Spinal cord (tissue), 9 donors: ENCODE measurements at regions not wholly inside any gene's neighbourhood (a gene's known extent, or its start where the extent isn't known, plus 50 kb on each side); places are given as distances from the start of the nearest gene placed in this dataset.

Experiments
- DNase-seq, 6 donors: peaks; one replicate each; pipeline versions ENCODE4 v3.0.0 to v3.0.0-alpha.2; 2013 to 2015; ENCODE audit warnings: low spot score in 6 of 6, low read depth in 4 of 6
- H3K27ac ChIP-seq: one replicate; pipeline ENCODE4 v1.5.1; 2013; ENCODE audit warnings: low read depth, low read length, control low read depth
- H3K27me3 ChIP-seq: one replicate; pipeline ENCODE4 v1.6.1; 2013; ENCODE audit warnings: low read length; ENCODE audit not compliant: control insufficient read depth, insufficient read depth
- H3K36me3 ChIP-seq: one replicate; pipeline ENCODE4 v1.6.1; 2013; ENCODE audit warnings: low read length; ENCODE audit not compliant: control insufficient read depth, insufficient read depth
- H3K4me1 ChIP-seq: one replicate; pipeline ENCODE4 v1.6.1; 2013; ENCODE audit warnings: low read length; ENCODE audit not compliant: control insufficient read depth, insufficient read depth
- H3K4me3 ChIP-seq: one replicate; pipeline ENCODE4 v1.5.1; 2013; ENCODE audit warnings: low read depth, low read length, control low read depth
- H3K9me3 ChIP-seq: one replicate; pipeline ENCODE4 v1.6.1; 2013; ENCODE audit warnings: low read length; ENCODE audit not compliant: control insufficient read depth, insufficient read depth
- WGBS: methylation state at CpG from one replicate; pipeline ENCODE4 v1.1.5; 2013; ENCODE audit warnings: missing lambda C conversion rate; ENCODE audit not compliant: insufficient coverage; 5-methylcytosine and 5-hydroxymethylcytosine counted together
- donor health status: healthy.

GRCh38 chr6:2464641-2465040 lies 219.2 kb upstream of the GMDS start:
- 100% methylated on average over 2 of the region's 5 CpGs for WGBS

DNA sequence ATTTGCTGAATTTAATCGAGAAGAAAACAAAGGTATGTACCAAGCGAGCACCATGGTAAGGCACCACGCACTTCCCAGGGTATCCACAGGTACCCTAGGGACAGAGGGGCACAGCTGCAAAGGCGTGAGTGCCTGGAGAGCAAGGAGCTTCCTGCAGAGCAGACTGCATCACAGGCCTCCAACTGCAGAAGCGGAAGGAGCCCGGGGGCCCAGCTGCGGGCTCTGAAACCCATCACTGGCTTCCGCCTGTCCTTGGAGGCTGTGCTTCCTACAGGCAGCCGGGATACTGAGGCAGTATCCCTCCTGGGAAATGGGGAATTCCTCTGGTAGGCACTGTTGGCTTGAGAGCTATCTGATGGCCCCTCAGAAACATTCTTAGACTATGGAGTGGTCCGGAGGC lies 217.4 kb upstream of the GMDS start:
- H3K4me1 ChIP-seq: peaks cover 9% of the 10 kb centered on the region
- H3K9me3 ChIP-seq: no peaks in the 10 kb centered on the region
- no peak overlapping the region for H3K27ac ChIP-seq
- no peak for DNase-seq
- no peak overlapping the region for H3K4me3 ChIP-seq
- WGBS: 89% methylated on average over 10 of the region's 10 CpGs
- no peaks in the 10 kb centered on the region for H3K36me3 ChIP-seq
- peaks cover 4% of the 10 kb centered on the region for H3K27me3 ChIP-seq

More at GRCh38 chr6:2464641-2465040, 219.2 kb upstream of the GMDS start:
- DNase-seq: no peak
- peaks cover 4% of the 10 kb centered on the region for H3K27me3 ChIP-seq
- H3K36me3 ChIP-seq: no peaks in the 10 kb centered on the region
- no peak overlapping the region for H3K27ac ChIP-seq
- H3K4me3 ChIP-seq: no peak overlapping the region
- peaks cover 9% of the 10 kb centered on the region for H3K4me1 ChIP-seq
- no peaks in the 10 kb centered on the region for H3K9me3 ChIP-seq

- 57% methylated on average over 6 of the region's 9 CpGs for WGBS
Measured at GRCh38 chr6:2460216-2460745, 214.9 kb upstream of the GMDS start.

GRCh38 chr6:2454180-2454579 lies 208.8 kb upstream of the GMDS start:
- Histone ChIP-seq H3K9me3 (no peaks in the 10 kb centered on the region), H3K27me3 (no peaks in the 10 kb centered on the region), H3K4me3 (no peak overlapping the region), H3K36me3 (no peaks in the 10 kb centered on the region), H3K4me1 (peaks cover 5% of the 10 kb centered on the region), H3K27ac (peak overlapping the region; percentile 50)
- DNase-seq: no peak
- WGBS: 91% methylated on average over 7 of the region's 7 CpGs

More at GRCh38 chr6:2460216-2460745, 214.9 kb upstream of the GMDS start:
- peak in 2 of 6 donors; percentile 59 to 79 for DNase-seq
- Histone ChIP-seq H3K4me3 (no peak overlapping the region), H3K27me3 (no peaks in the 10 kb centered on the region), H3K36me3 (no peaks in the 10 kb centered on the region), H3K27ac (no peak overlapping the region), H3K4me1 (peaks cover 9% of the 10 kb centered on the region), H3K9me3 (no peaks in the 10 kb centered on the region)

- WGBS: 23% methylated on average over 11 of the region's 12 CpGs
- H3K27me3 ChIP-seq: no peaks in the 10 kb centered on the region
- no peaks in the 10 kb centered on the region for H3K9me3 ChIP-seq
- H3K36me3 ChIP-seq: no peaks in the 10 kb centered on the region
- H3K4me1 ChIP-seq: peaks cover 7% of the 10 kb centered on the region
- DNase-seq: peak in 2 of 6 donors; percentile 69 to 73
- H3K4me3 ChIP-seq: no peak overlapping the region
- H3K27ac ChIP-seq: no peak overlapping the region
Measured at GRCh38 chr6:2450546-2450945, 205.1 kb upstream of the GMDS start.

DNA sequence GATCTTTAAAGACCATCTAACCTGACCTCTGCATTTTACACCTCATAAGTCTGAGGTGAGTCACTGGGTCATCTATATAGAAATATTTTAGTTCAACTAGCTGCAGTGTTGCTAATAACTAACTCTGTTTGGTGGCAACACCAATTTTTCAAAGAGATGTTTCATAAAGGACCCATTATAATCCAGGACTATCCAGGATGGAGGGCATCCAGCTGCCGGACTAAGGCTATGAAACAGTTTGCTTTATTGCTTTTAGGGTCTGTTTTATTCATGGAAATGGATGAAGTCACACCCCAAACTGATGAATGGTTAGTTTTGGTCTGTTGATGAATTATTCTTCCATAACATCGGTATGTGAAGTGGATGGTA lies 204.2 kb upstream of the GMDS start:
- DNase-seq: no peak
- WGBS: no CpG with 5 or more reads among the region's 2 CpGs
- Histone ChIP-seq H3K4me1 (peaks cover 7% of the 10 kb centered on the region), H3K27ac (peak overlapping the region; percentile 47), H3K27me3 (no peaks in the 10 kb centered on the region), H3K4me3 (no peak overlapping the region), H3K9me3 (no peaks in the 10 kb centered on the region), H3K36me3 (no peaks in the 10 kb centered on the region)

GRCh38 chr6:2448826-2449571 lies 203.6 kb upstream of the GMDS start:
- Histone ChIP-seq H3K27me3 (no peaks in the 10 kb centered on the region), H3K9me3 (no peaks in the 10 kb centered on the region), H3K4me3 (no peak overlapping the region), H3K27ac (peak overlapping the region; percentile 47), H3K4me1 (peaks cover 7% of the 10 kb centered on the region), H3K36me3 (no peaks in the 10 kb centered on the region)
- peak in 5 of 6 donors; percentile 37 to 86 (median 47) for DNase-seq
- 18% methylated on average over 18 of the region's 22 CpGs for WGBS

DNA sequence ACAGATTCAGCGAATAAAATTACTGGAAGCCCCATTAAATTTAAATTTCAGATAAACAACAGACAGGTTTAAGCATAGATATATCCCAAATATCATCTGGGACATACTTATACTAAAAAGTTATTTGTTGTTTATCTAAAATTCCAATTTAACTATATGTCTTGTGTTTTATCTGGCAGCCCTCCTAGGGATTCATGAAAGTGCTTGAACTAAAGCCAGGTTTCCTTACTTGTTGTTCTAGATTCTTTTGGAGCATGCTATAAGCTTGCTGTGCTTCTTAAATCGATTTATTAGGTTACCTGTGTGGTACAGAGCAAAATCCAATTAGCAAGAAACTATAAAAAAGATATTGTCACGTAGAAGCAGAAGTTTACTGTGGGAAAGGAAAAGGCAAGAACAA lies 202.5 kb upstream of the GMDS start:
- Histone ChIP-seq H3K9me3 (no peaks in the 10 kb centered on the region), H3K27ac (peak overlapping the region; percentile 44), H3K4me1 (peaks cover 7% of the 10 kb centered on the region), H3K27me3 (no peaks in the 10 kb centered on the region), H3K36me3 (no peaks in the 10 kb centered on the region), H3K4me3 (no peak overlapping the region)
- WGBS: 75% methylated on average over 1 of the region's 3 CpGs
- peak in 1 of 6 donors; percentile 54 for DNase-seq

DNA sequence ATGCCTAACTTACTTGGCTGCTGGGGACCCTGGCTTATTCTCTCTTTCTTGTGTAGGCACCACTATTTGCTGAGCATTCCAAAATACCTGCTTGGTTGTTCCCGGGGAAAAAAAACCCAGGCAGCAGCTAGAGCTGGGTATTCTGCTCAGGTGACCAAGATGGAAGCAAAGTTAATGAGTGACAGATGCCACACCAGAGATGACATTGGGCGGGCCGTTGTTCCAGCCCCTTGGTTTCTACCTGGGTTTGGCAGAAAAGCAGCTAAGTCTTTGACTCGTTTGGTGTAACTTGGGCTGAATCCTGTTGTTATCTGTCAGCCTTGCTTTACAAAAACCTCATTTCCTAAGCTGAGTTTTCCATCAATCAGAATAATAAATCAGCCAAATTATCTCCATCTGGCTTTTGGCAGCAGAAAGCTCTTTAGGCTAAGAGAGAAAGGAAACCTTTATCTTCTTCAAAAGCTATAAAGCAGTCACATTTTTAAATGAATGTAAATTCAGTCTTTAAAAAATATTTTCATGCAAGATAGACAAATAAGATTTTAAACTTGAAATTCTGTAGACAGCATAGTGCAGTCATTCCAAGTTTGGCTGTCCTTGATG lies 202.0 kb upstream of the GMDS start:
- 75% methylated on average over 4 of the region's 4 CpGs for WGBS
- peaks cover 7% of the 10 kb centered on the region for H3K4me1 ChIP-seq
- H3K4me3 ChIP-seq: no peak overlapping the region
- no peaks in the 10 kb centered on the region for H3K36me3 ChIP-seq
- H3K27me3 ChIP-seq: no peaks in the 10 kb centered on the region
- H3K27ac ChIP-seq: no peak overlapping the region
- no peaks in the 10 kb centered on the region for H3K9me3 ChIP-seq
- peak in 2 of 6 donors; percentile 47 to 67 for DNase-seq
